ENCODE measurements at regions not wholly inside any gene's neighbourhood (a gene's known extent, or its start where the extent isn't known, plus 50 kb on each side); places are given as distances from the start of the nearest gene placed in this dataset.
"Not testable (repeated sequence)": the region's sequence is repeated elsewhere in the genome, so short reads cannot be mapped to it uniquely, and the experiment has no call there.

DNA sequence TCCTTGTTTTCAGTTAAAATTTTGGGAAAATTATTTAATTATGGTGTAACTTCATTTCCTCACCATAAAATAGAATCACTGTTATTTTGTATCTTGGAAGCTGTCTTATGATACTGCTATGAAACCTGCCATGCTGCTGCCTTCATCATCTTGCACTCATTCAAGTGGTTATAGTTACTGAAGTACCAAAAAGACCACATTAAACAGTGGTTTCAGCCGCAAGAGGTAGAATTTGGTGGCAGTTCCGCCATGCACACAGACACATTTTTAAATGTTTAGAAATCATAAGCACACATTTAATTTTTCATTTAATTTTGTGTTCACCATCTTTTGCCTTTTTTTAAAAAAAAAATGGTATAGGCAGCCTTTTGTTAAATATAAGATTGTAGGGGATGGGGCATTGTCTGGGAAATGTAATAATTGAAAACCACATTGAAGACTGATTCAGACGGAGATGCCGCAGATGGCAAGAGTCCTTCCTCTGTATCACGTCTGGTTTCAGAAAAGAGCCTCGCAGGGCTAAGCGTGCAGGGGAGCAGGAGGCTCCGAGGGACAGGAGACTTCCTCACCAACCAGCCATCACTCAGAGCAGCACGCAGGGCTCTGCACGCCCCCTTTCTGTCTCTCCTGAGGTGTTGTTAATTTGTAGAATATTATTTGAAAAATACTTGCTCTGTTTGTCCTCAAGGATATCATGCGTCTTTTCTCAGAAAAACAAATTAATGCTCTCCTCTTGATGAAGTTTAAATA, 115.2 kb upstream of the PELI2 start:
- DNase-seq, result peak; percentile 23

DNA sequence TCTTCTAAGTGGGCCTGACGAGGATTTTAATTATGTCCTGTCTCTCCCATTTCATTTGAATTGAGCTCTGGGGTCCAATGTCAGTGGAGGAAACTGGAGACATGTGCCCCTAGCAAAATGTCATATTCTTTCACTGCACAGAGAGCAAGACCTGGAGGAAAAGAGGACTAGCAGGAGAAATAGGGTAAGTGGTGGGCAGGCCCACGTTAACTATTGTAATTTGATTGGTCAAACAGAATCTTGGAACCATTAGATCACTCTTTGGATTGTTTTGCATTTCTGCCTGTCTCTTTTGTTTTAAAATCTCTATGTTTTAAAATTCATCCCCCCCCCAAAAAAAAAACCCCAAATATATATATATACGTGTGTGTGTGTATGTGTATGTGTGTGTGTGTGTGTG, 113.9 kb upstream of the PELI2 start:
- DNase-seq, result no peak

DNA sequence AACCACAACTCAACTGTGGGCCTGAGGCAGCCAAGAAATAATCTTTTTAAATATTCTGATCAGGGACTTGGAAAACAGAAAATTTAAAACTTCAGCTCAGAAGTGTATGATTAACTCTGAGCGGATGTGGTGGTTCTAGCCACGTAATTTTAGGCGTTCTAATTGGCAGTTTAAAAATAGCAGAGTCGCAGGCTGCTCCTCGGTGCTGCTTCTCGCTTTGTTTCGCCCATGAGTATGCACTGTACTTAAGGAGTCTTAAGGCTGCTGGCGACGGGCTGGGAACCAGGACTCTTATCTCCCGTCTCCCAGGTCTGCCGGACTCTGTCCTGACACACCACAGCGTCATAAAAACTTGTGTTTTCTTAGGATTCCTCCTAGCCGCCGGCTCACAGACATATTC, 113.4 kb upstream of the PELI2 start:
- DNase-seq, result peak; percentile 22

DNA sequence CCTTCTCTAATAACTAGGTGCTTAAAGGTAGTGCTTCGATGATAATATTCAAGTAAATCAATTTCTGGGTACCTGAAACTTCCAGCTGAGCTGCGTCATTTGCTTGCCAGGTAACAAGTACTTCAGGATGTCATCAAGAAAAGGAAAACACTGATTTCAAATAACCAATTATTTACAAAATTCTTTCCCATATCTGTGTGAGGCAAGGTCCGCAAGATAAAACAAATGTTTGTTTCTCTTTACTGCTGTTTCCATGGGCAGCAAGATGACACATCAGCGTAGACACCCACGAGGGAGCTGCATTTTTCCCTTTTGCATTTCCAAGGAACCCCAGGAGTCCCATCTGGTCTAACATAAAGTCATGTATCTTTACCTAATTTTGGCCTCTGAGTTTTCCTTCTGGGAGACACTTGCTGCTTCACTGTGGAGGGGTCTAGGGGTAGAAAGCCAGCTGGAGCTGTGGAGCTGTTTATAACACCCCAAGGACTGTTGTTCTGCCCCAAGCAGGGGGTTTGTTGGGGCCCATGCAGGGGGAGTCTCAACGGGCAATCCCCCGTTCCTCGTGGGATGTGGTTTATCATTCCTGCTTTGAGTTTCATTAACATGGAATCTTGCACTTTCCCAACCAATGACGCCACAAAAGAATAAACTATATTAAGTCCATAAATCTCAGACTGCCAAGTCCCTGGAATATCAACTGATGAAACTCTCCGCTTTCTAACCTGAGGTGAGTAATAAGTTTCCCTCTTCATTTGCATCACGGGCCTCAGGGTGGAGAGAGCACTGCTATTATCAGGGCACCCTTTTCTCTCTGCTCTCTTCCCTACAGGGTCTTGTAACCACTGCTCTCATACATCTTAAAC, 112.8 kb upstream of the PELI2 start:
- DNase-seq, result no peak

DNA sequence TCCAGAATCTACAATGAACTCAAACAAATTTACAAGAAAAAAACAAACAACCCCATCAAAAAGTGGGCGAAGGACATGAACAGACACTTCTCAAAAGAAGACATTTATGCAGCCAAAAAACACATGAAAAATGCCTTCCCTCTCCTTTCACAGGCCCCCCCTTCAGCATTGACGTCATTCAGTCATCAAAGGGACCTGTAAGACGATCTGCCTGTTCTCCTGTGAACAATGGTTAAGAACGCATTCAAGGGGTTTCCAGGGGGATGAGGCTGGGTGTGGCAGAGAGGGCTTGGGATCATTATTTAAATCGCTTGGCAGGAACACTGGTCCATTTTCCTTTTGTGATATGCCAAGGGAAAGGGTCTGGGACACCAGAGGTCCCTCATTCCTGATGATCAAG, 110.7 kb upstream of the PELI2 start:
- DNase-seq, result not testable (repeated sequence)

DNA sequence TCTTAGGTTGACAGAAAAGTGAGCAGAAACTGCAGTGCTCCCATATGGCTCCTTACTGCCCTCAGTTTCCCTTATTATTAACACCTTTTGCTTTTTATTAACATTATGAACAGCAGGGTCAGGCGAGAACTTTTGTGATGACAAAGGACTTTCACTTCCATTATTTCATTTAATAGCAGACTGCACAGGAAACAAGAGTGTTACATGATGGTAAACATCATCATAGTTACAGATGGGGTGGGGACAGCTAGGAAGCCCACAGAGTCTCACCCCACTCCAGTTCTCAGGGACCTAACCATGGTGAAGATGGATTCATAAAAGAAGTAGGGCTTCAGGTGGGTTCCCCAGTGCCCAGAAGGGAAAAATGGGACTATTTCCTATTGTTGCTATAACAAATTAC, 110.1 kb upstream of the PELI2 start:
- peak; percentile 20 for DNase-seq

DNA sequence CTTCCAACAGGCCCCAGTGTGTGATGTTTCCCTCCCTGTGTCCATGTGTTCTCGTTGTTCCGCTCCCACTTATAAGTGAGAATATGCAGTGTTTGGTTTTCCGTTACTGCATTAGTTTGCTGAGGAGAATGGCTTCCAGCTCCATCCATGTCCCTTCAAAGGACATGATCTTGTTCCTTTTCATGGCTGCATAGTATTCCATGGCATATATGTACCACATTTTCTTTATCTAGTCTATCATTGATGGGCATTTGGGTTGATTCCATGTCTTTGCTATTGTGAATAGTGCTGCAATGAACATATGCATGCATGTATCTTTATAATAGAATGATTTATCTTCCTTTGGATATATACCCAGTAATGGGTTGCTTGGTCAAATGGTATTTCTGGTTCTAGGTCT, 109.5 kb upstream of the PELI2 start:
- not testable (repeated sequence) for DNase-seq

DNA sequence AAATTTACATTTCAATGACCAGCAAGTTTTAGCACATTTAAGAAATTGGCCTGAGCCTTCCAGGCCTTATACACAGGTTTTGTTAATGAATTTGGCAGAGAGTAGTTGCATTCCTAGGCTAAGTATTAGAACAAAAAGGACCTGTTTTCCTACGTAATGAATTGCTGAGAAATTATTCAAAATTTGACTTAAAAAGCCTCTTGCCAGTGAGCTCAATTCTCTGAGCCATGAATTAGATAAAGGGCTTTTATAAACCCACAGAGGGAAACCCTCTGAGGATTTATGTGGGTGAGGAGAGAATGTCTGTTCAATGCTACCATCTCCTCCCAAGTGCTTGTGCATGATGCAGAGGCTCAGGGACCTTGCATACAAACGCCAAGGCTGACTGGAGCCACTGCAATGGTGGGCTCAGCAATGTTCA, 94.5 kb upstream of the PELI2 start:
- DNase-seq, result no peak

DNA sequence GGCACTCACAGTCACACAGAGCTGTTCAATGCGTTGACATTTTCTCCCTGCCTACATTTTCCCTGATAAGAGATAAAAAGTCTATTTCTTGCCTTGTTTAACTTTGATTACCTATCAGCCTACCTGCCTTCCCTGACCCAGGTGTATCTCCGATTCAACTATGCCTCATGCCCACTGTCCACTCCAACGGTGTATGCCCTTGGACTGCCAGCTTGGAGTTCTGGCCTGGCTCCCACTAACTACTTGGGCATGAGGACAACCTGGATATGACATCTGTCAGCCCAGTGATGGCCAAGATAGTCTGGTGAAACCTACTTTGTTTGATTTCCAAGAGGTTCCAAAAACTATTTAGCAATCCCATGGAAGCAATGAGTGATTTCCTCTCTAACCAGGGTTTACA, 93.0 kb upstream of the PELI2 start:
- no peak for DNase-seq

DNA sequence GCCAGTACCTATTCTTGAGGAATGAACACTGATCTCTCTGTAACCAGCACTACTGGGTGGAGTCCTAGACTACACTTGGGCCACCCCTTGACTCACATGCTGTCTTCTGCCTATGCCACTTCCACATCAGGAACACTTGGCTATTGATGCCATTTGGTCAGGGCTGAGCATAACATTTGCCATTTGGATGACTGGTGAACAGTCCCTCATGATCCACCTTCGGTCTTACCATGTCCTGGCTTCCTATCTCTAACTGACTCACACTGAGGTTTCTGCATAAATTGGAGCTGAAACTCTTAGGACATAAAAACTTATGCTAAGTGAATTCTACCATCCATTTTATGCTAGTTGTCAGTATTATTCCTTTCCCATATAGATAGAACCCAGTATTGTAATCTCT, 91.7 kb upstream of the PELI2 start:
- no peak for DNase-seq

DNA sequence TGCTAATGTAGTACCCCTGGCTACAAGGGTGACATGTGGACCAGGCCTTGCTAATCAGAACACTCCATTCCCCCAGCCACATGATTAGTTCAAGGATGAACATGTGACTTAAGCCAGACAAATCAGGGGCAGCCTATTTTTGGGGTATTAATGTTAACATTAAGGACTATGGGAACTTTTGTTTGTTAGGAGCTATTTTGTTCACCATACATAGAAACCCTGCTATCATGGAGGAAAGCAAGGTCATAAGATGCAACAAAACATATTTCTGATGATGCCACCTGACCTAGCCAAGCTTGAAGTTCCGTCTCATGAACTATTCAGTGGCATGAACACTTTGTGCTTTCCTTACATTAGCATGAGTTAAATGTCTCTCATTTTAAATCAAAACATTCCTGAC, 90.8 kb upstream of the PELI2 start:
- DNase-seq, result no peak

DNA sequence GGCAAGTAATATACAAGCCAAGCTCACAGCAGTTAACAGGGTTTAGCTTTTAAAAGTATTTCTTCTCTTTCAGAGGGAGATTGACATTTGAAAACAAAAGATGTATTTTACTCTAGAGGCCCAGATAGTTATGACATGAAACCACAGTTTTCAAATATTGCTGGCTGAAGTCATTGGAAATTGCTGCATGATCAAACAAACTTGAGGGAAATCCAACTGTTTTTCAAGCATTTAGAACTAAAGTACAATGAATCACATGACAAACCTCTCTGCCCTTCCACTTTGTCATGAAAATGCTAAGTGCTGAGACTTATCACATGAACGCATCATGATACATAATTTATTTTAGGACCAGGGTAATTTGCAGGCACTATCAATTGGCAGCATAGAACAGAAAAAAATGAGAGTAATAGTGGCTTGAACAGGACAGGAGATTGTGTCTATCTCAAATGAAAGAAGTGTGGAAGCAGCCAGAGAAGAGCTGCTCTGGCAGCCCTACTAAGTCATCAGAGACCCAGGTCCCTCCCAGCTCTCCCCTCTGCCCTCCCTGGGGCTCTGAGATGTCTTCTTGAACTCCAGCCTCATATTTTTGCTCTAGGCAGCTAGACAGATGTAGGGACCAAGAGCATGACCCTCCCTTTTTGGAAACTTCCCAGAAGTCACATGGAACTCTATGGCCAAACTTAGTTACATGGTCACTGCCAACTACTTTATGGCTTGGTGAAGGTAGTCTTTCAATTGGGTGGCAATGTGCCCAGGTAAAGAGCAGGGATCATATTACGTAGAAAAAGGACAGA, 90.1 kb upstream of the PELI2 start:
- DNase-seq, result no peak

DNA sequence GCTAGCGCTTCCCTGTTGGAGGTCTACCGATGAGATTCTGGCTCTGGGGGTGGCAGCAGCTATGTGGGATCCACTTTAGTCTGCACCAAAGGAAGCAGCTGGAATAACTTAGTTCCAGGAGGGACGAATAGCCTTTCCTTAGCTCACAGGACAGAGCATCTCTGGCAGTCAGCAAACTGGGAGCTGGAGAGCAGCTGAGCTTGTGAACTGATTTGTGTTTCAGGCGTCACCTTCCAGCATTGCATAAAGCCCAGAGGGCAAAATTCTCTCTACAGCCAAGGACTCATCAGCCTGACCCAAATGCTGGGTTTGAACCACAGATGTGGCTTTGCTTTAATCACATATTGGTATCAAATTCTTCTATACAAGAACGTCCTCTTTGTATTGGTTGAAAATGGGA, 81.9 kb upstream of the PELI2 start:
- no peak for DNase-seq

DNA sequence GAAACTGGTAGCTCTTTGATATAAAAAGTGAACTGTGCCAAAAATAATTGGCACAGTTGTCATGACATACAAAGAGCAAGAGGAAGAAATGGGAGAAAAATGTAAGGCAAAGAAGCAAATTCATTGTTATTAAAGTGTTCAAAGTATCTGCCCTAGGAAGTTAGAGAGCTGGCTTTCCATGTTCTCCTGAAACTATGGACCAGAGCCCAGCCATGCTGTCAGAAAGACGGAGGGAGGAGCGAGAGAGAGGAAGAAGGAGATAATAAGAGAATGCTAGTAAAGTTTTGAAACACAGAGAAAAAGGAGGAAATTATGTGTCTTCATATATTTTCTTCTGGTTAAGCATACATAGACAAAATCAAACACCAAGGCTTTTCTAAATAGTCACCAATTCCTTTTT, 78.1 kb upstream of the PELI2 start:
- no peak for DNase-seq

DNA sequence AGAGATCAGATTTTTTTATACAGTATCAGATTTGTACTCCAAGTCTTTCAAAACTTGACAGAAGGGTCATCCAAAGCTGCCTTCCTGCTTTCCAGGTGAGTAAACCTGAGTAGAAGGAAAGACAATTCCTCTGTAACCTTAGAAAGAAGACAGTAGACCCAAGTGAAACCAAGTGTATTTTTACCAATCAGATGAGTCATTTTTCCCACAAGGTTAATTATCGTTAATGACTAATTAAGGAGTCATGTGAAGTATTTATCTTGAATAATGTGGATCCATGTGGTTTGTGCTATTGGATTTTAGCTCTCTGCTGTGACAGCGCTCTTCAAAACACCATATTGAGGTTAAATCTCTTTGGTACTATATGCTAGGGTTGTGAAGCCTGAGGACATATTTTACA, 74.0 kb upstream of the PELI2 start:
- no peak for DNase-seq

DNA sequence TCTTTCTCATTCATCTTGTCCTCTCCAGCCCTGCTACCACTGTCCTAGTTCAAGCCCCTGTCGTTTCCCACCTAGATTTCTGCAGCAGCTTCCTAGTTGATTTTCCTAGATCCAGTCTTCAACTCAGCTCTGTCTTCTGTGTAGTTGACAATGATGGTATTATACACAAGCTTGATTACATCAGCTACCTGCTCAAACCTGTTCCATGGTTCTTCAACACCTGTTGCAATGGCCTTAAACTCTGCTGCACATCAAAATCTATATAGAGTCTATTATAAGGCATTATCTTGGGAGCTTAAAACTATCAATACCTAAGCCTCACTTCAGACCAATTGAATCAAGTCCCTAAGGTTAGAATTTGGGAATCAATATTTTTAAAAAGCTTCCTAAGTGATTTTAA, 71.7 kb upstream of the PELI2 start:
- no peak for DNase-seq

DNA sequence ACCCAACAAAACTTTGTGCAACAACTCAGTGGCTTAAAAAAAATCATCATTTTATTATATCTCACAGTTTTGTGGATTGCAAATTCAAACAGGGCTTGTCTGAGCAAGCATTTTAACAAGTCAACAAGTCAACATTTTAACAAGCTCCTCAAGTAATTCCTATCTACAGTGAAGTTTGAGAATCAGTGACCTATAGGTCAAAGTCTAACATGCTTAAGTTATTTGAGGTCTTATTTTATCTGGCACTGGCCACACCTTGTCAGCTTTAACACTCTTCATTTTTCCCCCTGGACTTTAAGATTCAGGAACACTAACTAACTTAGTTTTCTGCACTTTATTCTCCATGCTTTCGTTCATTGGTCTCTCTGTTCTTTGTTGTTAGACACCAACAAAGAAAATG, 71.2 kb upstream of the PELI2 start:
- no peak for DNase-seq

DNA sequence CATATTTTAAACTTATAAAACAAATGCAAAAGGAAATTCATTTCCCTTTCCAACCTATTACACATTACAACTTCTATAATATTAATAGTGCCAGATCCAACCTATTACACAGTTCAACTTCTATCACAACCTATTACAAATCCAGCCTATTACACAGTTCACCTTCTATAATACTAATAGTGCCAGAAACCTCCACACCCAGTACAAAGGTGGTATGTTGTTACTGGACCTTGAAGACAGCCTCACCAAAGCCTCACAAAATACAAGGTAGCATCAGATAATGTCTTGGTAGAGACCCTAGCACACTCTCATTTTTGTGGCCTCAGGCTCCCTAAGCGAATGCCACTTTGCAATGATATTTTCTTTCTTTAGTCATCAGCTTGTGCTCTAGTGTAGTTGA, 68.7 kb upstream of the PELI2 start:
- no peak for DNase-seq

DNA sequence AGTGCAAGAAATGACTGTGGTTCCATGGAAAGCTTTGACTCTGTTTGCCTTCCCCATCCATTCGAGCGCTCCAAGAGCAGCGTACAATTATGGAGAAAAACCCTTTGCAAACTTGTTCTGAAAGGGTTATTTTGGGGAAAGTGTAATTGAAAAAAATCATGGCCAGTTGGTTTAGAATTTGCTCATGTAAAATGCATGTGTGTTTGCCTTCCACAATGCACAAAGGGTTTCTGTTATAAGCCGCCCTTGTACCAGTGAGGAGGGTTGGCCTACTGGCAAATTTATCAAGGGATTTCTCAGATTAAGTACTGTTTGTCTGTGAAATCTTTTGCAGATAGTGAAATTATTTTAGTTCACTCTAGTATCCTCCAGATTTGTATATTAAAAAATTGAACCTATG, 62.7 kb upstream of the PELI2 start:
- DNase-seq, result no peak

DNA sequence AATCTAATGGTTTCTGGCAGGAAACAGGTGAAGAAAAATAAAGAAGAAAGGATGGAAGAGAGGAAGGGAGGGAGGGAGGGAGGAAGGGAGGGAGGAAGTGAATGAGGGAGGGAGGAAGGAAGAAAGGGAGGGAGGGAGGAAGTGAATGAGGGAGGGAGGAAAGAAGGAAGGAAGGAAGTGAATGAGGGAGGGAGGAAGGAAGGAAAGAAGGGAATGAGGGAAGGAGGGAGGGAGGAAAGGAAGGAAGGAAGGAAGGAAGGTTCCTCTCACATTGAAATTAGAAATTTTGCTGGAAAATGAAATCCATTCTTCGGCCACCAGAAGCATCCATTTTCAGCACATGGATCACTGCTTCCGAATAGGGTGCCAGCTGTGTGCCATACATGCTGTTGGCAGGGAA, 62.2 kb upstream of the PELI2 start:
- DNase-seq, result no peak

DNA sequence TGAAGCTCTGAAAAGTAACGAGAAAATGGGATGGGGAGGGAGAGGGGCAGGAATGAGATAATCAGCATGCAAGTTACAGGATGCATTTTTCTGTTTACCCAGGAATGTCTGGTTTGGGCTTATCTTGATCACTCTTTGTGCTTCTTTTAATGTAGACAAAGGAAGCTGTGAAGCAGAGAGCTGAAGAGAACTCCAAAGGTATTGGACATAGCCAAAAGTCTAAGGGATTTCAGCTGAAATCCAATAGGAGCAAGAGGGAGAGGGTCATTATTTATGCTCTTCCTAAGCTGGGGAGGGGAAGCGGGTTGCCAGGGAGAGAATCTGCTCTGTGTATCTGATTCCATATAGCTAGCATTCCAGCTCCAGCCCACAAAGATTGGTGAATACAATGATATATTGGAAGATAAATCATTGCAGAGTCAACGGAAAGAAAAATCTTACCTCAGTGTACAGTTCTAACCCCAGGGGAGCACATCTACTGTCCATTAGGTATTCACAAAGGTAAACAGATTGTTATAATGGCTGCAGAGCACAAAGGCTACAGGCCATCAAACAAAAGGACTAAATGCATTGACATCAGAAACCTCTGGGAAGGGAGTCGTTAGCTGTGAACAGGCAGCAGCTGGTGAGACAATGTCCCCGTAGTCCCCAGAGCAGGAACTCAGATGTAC, 61.0 kb upstream of the PELI2 start:
- DNase-seq, result no peak

DNA sequence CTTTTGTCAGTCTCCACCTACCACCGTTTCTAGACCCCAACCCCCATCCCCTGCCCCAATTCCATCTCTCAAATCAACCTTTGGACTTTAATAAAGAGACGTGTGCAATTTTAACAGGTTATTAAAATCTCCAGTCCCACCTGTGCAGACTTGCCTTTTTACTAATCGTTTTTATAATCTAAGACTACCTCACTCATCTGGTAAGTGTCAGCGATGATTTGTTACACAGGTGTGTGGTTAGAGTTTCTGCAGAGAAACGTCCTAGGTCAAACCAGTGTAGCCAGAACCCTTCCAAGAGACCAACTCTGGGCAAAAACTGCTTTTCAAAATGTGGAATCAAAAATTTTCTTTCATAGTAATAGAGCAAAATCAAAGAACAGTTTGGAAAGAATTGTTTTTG, 60.4 kb upstream of the PELI2 start:
- DNase-seq, result no peak

DNA sequence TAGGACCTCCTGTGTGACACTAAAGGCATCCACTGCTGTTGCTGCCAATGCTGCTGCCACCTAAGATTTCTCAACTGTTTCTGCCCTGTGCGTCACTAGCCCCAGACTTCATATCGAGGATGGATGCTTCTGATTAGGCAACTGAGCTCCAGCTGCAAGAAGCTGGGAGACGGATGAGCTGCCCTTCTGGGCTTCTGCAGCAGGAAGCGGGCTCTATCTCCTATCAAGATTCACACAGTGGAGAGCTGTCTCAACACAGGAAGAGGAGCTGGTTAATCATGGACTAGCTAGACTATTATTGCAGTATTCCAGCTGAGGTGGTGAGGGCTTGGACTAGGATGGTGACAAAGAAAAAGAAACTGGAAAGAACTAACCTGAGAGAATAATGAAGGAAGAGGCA, 59.2 kb upstream of the PELI2 start:
- no peak for DNase-seq
